A172 (cell line): ENCODE measurements at regions not wholly inside any gene's neighbourhood (a gene's known extent, or its start where the extent isn't known, plus 50 kb on each side); places are given as distances from the start of the nearest gene placed in this dataset.
A peak's percentile ranks its signal among the peaks of the same experiment; 100 is the strongest.

ENCODE experiments used
- DNase-seq: peaks from one replicate; pipeline ENCODE4 v3.0.0-alpha.2; 2015; ENCODE audit warnings: low spot score

GRCh38 chr4:30783751-30784150 is 63.6 kb downstream of the PCDH7 start:
- no peak for DNase-seq

GRCh38 chr4:30789219-30789671 is 69.1 kb downstream of the PCDH7 start:
- no peak for DNase-seq

- DNase-seq: no peak
Measured at GRCh38 chr4:30790123-30790522, 70.0 kb downstream of the PCDH7 start.

GRCh38 chr4:30790998-30791397 is 70.8 kb downstream of the PCDH7 start:
- no peak for DNase-seq

GRCh38 chr4:30792601-30793000 is 72.4 kb downstream of the PCDH7 start:
- no peak for DNase-seq

- peak; percentile 8 for DNase-seq
Measured at GRCh38 chr4:30801876-30802275, 81.7 kb downstream of the PCDH7 start.

- DNase-seq: peak; percentile 64
Measured at GRCh38 chr4:30802622-30803323, 82.6 kb downstream of the PCDH7 start.

- DNase-seq: no peak
Measured at GRCh38 chr4:30808276-30808675, 88.1 kb downstream of the PCDH7 start.

GRCh38 chr4:30811296-30811695 is 91.1 kb downstream of the PCDH7 start:
- DNase-seq: no peak

GRCh38 chr4:30815685-30816084 is 95.5 kb downstream of the PCDH7 start:
- DNase-seq: no peak

GRCh38 chr4:30817447-30817846 is 97.3 kb downstream of the PCDH7 start:
- DNase-seq: no peak

GRCh38 chr4:30818541-30818940 is 98.4 kb downstream of the PCDH7 start:
- DNase-seq: no peak

GRCh38 chr4:30821275-30821674 is 101.1 kb downstream of the PCDH7 start:
- DNase-seq: no peak

GRCh38 chr4:30821859-30822612 is 101.9 kb downstream of the PCDH7 start:
- peak; percentile 88 for DNase-seq

GRCh38 chr4:30822911-30823551 is 102.9 kb downstream of the PCDH7 start:
- DNase-seq: no peak

GRCh38 chr4:30825008-30825770 is 105.0 kb downstream of the PCDH7 start:
- DNase-seq: no peak

- DNase-seq: peak; percentile 71
Measured at GRCh38 chr4:30828264-30828926, 108.2 kb downstream of the PCDH7 start.

- no peak for DNase-seq
Measured at GRCh38 chr4:30832639-30833038, 112.5 kb downstream of the PCDH7 start.

GRCh38 chr4:30833206-30833605 is 113.0 kb downstream of the PCDH7 start:
- no peak for DNase-seq

- no peak for DNase-seq
Measured at GRCh38 chr4:30835044-30835443, 114.9 kb downstream of the PCDH7 start.

GRCh38 chr4:30836231-30836630 is 116.1 kb downstream of the PCDH7 start:
- DNase-seq: no peak
